Cardiac fibroblast (primary cell): ENCODE measurements at regions not wholly inside any gene's neighbourhood (a gene's known extent, or its start where the extent isn't known, plus 50 kb on each side); places are given as distances from the start of the nearest gene placed in this dataset.

Source experiments
- DNase-seq, 2 donors: peaks; one replicate each; pipeline versions ENCODE4 v3.0.0 to v3.0.0-alpha.2; 2010; ENCODE audit warnings: low read depth in 2 of 2
- H3K4me3 ChIP-seq, 2 donors: replicated peaks in 1 of 2; 1 replicate in 1 of 2; 2 replicates in 1 of 2; pipeline ENCODE4 v1.5.1; 2011; ENCODE audit warnings: low read depth in 2 of 2, low read length in 2 of 2, mild to moderate bottlenecking in 2 of 2, moderate library complexity in 1 of 2
- CTCF ChIP-seq: IDR thresholded peaks from one replicate; pipeline ENCODE4 v1.5.1; 2011; ENCODE audit warnings: low read depth, mild to moderate bottlenecking, low read length, inconsistent platforms

GRCh38 chr3:116974702-116975101 lies 265.1 kb downstream of the TUSC7 start:
- no peak for TF ChIP-seq CTCF
- no peak for DNase-seq
- no peak overlapping the region for H3K4me3 ChIP-seq

- DNase-seq, result no peak
- no peak overlapping the region for H3K4me3 ChIP-seq
- TF ChIP-seq CTCF, result no peak
Observed at GRCh38 chr3:116977441-116977840, 267.9 kb downstream of the TUSC7 start.

- TF ChIP-seq CTCF, result no peak
- H3K4me3 ChIP-seq, result no peak overlapping the region
- no peak for DNase-seq
Observed at GRCh38 chr3:116980099-116980498, 270.5 kb downstream of the TUSC7 start.

- H3K4me3 ChIP-seq, result no peak overlapping the region
- no peak for DNase-seq
- no peak for TF ChIP-seq CTCF
Observed at GRCh38 chr3:116981089-116981488, 271.5 kb downstream of the TUSC7 start.

GRCh38 chr3:116984301-116984700 lies 274.7 kb downstream of the TUSC7 start:
- no peak overlapping the region for H3K4me3 ChIP-seq
- no peak for DNase-seq
- no peak for TF ChIP-seq CTCF

- no peak overlapping the region for H3K4me3 ChIP-seq
- no peak for TF ChIP-seq CTCF
- no peak for DNase-seq
Observed at GRCh38 chr3:116994351-116994879, 284.8 kb downstream of the TUSC7 start.

GRCh38 chr3:117003501-117003900 lies 293.9 kb downstream of the TUSC7 start:
- no peak for DNase-seq
- TF ChIP-seq CTCF, result no peak
- H3K4me3 ChIP-seq, result no peak overlapping the region
